ENCODE measurements at regions not wholly inside any gene's neighbourhood (a gene's known extent, or its start where the extent isn't known, plus 50 kb on each side); places are given as distances from the start of the nearest gene placed in this dataset.

DNA sequence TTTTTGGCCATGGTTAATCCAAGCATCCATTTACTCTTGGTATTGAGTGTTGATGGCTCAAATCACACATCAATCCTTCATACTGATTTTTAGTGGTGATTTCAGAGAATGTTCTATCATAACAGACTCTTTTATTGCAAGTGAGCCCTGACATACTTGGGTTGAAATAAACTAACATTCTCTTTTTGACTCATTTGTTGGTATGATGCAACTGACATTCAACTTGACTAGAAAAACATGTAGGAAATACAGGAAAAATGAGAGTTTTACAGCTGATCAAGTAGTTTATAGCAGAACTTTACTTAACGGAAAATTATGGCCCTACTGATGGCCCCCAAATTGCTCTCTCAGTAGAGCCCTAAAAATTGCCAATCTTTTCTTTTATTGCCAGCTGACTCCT lies 173.9 kb upstream of the CD96 start:
- Histone ChIP-seq H3K4me3 (replicated peaks in 1 of 2; ENCODE audit: low read depth in 1 of 2, low read length in 2 of 2) (no peak overlapping the region), H3K9me3 (ENCODE audit: control insufficient read depth in 1 of 2, insufficient read depth in 1 of 2, low read depth in 1 of 2, low read length in 2 of 2) (no peaks in the 10 kb centered on the region), H3K27ac (ENCODE audit: low read depth, low read length) (no peak overlapping the region), H3K36me3 (ENCODE audit: control insufficient read depth in 1 of 2, insufficient read depth in 2 of 2, low read length in 2 of 2) (no peaks in the 10 kb centered on the region), H3K27me3 (ENCODE audit: insufficient read depth, low read length) (no peaks in the 10 kb centered on the region), H2AFZ (ENCODE audit: low read depth, low read length, poor library complexity, severe bottlenecking) (no peak overlapping the region), H3K4me1 (ENCODE audit: control insufficient read depth in 1 of 2, insufficient read depth in 2 of 2, low read length in 2 of 2) (0 out of 4 replicates have a peak, but pooled peaks cover 0 to 6% of the 10 kb centered on the region in 2 experiments), H3K9me2 (ENCODE audit: insufficient read depth) (no peaks in the 10 kb centered on the region), H4K20me1 (ENCODE audit: insufficient read depth) (no peaks in the 10 kb centered on the region), H3K79me2 (ENCODE audit: insufficient read depth, low read length) (no peaks in the 10 kb centered on the region), H3K9ac (ENCODE audit: low read length) (no peak overlapping the region), H3K4me2 (ENCODE audit: low read length) (no peak overlapping the region)
- TF ChIP-seq TCF7L2 (IDR thresholded peaks at IDR 0.05; ENCODE audit: borderline replicate concordance, extremely low read depth, insufficient read depth, insufficient read length) (no peak), ELF1 (IDR thresholded peaks at IDR 0.05; ENCODE audit: borderline replicate concordance, low read depth) (no peak), ZNF274 (IDR thresholded peaks at IDR 0.05; ENCODE audit: low read depth, low read length) (no peak), RAD21 (IDR thresholded peaks at IDR 0.05; ENCODE audit: low read depth) (no peak), CBX3 (IDR thresholded peaks at IDR 0.05; ENCODE audit: low read depth) (no peak), JUND (IDR thresholded peaks at IDR 0.05) (no peak), FOSL1 (IDR thresholded peaks at IDR 0.05; ENCODE audit: low read depth) (no peak), YY1 (IDR thresholded peaks at IDR 0.05; ENCODE audit: extremely low read depth, insufficient replicate concordance, low read depth, low read length) (no peak), EZH2 (IDR thresholded peaks at IDR 0.05) (no peak), POLR2AphosphoS5 (IDR thresholded peaks at IDR 0.05; ENCODE audit: low read depth, low read length) (no peak), EGR1 (IDR thresholded peaks at IDR 0.05; ENCODE audit: low read depth) (no peak), EZH2phosphoT487 (IDR thresholded peaks at IDR 0.05; ENCODE audit: borderline replicate concordance) (no peak), SIN3A (IDR thresholded peaks at IDR 0.05; ENCODE audit: low read depth) (no peak), POLR2A (IDR thresholded peaks at IDR 0.05; ENCODE audit: borderline replicate concordance, extremely low read depth, insufficient read depth, insufficient read length) (no peak)
- TF ChIP-seq, protein P1, sequence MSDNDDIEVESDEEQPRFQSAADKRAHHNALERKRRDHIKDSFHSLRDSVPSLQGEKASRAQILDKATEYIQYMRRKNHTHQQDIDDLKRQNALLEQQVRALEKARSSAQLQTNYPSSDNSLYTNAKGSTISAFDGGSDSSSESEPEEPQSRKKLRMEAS (IDR thresholded peaks at IDR 0.05) = no peak
- TF ChIP-seq, protein P2, sequence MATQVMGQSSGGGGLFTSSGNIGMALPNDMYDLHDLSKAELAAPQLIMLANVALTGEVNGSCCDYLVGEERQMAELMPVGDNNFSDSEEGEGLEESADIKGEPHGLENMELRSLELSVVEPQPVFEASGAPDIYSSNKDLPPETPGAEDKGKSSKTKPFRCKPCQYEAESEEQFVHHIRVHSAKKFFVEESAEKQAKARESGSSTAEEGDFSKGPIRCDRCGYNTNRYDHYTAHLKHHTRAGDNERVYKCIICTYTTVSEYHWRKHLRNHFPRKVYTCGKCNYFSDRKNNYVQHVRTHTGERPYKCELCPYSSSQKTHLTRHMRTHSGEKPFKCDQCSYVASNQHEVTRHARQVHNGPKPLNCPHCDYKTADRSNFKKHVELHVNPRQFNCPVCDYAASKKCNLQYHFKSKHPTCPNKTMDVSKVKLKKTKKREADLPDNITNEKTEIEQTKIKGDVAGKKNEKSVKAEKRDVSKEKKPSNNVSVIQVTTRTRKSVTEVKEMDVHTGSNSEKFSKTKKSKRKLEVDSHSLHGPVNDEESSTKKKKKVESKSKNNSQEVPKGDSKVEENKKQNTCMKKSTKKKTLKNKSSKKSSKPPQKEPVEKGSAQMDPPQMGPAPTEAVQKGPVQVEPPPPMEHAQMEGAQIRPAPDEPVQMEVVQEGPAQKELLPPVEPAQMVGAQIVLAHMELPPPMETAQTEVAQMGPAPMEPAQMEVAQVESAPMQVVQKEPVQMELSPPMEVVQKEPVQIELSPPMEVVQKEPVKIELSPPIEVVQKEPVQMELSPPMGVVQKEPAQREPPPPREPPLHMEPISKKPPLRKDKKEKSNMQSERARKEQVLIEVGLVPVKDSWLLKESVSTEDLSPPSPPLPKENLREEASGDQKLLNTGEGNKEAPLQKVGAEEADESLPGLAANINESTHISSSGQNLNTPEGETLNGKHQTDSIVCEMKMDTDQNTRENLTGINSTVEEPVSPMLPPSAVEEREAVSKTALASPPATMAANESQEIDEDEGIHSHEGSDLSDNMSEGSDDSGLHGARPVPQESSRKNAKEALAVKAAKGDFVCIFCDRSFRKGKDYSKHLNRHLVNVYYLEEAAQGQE (IDR thresholded peaks at IDR 0.05; ENCODE audit: low read depth) = no peak
- TF ChIP-seq, protein P3, sequence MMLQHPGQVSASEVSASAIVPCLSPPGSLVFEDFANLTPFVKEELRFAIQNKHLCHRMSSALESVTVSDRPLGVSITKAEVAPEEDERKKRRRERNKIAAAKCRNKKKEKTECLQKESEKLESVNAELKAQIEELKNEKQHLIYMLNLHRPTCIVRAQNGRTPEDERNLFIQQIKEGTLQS (IDR thresholded peaks at IDR 0.05) = no peak
- TF ChIP-seq, protein P4, sequence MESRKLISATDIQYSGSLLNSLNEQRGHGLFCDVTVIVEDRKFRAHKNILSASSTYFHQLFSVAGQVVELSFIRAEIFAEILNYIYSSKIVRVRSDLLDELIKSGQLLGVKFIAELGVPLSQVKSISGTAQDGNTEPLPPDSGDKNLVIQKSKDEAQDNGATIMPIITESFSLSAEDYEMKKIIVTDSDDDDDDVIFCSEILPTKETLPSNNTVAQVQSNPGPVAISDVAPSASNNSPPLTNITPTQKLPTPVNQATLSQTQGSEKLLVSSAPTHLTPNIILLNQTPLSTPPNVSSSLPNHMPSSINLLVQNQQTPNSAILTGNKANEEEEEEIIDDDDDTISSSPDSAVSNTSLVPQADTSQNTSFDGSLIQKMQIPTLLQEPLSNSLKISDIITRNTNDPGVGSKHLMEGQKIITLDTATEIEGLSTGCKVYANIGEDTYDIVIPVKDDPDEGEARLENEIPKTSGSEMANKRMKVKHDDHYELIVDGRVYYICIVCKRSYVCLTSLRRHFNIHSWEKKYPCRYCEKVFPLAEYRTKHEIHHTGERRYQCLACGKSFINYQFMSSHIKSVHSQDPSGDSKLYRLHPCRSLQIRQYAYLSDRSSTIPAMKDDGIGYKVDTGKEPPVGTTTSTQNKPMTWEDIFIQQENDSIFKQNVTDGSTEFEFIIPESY (IDR thresholded peaks at IDR 0.05; ENCODE audit: extremely low read depth, insufficient replicate concordance, low read length) = no peak
- ChIA-PET POLR2A (no interaction called here), CTCF (no interaction called here), RAD21 (ENCODE audit: low non-redundant PET in 1 of 2, low total read pairs in 2 of 2, uncharacterized antibody in 2 of 2, unreplicated experiment in 2 of 2) (no interaction called here)
- no peak for ATAC-seq
- BruUV-seq (replicated peaks) = no TSS peak
- no peak for DNase-seq (ENCODE audit: low read depth, low spot score)
- intact Hi-C loops (cut with micrococcal nuclease) = no loop called here

Measured in HCT116 (cell line).